HPDE6-E6E7 (cell line): ENCODE measurements at regions not wholly inside any gene's neighbourhood (a gene's known extent, or its start where the extent isn't known, plus 50 kb on each side); places are given as distances from the start of the nearest gene placed in this dataset.

ENCODE experiments used
- DNase-seq: peaks from one replicate; pipeline ENCODE4 v3.0.0; 2011; ENCODE audit warnings: missing footprints; ENCODE audit errors: extremely low spot score

- no peak for DNase-seq
These were observed 229.1 kb downstream of the TSHZ3 start for GRCh38 chr19:31119951-31120690.

GRCh38 chr19:31118986-31119385 lies 230.2 kb downstream of the TSHZ3 start:
- no peak for DNase-seq

GRCh38 chr19:31118287-31118955 lies 230.8 kb downstream of the TSHZ3 start:
- no peak for DNase-seq

DNA sequence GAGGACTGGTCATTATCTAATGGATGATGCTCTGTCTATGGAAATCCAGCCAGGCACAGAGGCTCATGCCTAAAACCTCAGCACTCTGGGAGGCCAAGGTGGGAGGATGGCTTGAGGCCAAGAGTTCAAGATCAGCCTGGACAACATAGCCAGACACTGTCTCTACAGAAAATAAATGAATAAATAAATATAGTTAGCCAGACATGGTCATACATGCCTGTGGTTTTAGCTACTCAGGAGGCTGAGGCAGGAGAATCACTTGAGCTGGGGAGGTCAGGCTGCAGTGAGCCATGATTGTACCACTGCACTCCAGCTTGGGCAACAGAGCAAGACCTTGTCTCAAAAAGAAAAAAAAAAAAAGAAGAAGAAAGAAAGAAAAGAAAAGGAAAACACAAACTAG lies 234.7 kb downstream of the TSHZ3 start:
- DNase-seq, result no peak

DNA sequence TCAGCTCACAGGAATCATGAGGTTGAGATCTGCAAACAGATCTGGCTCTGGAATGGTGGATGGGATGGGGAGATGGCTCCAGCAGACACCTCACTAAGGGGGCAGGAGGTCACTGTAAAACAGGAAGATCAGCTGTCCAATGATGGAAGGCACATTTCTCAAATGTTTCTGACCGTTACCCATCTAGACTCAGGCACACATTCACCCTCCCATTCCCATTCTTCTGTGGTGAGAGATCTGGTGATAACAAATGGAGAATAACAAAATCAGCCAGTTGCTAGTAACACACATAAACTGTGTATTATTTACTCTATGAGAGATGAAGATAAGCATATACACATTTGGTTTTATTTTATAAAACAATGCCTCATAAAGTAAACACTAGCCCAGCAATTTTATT lies 235.9 kb downstream of the TSHZ3 start:
- no peak for DNase-seq

DNA sequence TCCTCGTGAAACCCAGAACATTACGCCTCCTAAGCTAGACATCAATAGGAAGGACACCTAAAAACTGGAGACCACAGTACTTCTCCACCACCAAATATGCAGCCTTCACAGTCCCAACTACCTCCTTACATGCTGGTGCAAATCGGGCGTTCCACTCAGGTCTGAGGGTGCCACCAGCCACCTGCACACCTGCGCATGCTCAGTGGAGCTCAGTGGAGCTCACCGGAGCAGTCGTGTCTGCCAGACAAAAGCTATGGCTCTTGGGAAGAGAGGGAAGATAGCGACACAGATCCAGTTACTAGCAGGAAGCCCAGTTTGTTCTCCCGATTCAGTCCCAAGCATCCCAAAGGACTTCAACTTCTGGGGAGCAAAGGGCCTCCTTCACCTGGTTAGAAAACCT lies 237.1 kb downstream of the TSHZ3 start:
- no peak for DNase-seq

DNA sequence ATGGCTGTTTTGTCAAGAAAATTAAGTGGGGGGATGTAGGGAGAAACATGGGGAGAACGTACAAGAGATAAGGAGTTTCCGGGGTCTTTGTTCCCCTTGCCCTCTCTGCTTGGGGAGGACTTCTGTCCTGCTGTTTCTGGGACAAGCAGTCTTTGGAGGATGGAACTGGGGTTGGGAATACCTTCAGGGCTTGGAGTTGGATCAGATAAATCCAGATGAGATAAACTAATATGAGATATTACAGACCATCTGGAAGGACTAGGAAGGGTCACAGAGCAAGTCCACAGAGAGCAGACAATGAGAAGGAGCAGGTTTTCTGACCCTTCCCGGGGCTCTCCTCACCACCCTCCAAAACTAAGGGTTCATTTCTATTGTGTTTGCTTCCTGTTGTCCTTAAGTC lies 237.5 kb downstream of the TSHZ3 start:
- no peak for DNase-seq

GRCh38 chr19:31110336-31110735 lies 238.9 kb downstream of the TSHZ3 start:
- DNase-seq, result no peak

DNA sequence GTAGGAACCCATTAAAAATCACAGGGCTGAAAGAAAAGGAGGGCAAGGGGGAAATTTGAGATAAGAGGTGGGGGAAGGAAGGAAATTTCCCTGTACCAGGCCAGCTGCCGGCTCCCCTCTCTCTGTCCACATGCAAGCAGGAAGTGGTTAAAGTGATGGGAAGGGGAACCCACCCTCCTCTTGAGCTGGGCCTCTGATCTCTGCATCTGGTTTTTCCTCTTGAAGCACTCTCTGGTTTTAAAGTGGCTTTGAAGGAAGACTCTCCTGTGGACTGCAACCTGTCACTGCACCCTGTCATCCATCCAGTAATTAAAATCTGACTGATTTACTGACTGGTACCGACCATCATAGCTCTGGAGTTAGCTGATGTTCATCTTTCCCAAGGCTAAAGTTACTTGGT lies 239.6 kb downstream of the TSHZ3 start:
- no peak for DNase-seq

- DNase-seq, result no peak
These were observed 242.1 kb downstream of the TSHZ3 start for GRCh38 chr19:31107096-31107495.

DNA sequence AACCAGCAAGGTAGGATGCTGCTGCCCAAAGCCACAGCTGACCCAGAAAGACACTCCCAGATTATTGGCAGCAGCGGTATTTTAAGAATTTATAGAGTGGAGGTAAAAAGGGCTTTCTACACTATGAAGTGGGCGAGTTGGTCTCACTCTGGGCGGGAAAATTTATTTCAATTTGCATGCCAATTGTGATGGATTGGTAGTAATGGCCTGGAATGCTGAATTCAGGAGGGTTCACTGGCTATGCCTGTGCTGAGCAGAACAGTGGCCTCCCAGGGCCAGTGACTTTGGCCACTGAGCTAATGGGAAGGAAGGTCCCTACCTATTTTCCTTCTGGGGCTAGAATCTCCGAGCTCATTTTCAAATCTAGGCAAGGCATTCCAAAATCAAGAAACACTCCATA lies 243.5 kb downstream of the TSHZ3 start:
- no peak for DNase-seq

- no peak for DNase-seq
These were observed 244.8 kb downstream of the TSHZ3 start for GRCh38 chr19:31104451-31104850.

GRCh38 chr19:31103228-31103627 lies 246.0 kb downstream of the TSHZ3 start:
- DNase-seq, result no peak

GRCh38 chr19:31102674-31103073 lies 246.6 kb downstream of the TSHZ3 start:
- no peak for DNase-seq

DNA sequence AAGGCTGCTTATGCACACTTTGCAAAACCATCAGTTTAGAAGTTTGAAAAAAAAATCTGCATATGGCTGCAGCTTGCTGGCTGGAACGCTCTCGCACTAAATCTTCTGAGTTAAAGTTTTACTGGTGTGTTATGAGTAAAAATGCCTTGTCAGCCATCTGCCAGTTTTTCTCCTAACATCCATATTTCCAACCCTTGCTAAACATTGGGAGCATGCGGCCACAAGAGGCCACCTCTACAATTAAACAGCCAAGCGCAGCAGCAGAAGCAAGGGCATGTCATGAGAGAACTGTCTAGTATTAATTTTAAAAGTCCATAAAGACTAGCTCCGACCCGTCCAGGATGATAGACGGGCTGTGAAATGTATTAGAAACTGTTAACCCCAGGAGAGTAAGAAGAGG lies 248.3 kb downstream of the TSHZ3 start:
- no peak for DNase-seq

- no peak for DNase-seq
These were observed 249.0 kb downstream of the TSHZ3 start for GRCh38 chr19:31100206-31100590.

DNA sequence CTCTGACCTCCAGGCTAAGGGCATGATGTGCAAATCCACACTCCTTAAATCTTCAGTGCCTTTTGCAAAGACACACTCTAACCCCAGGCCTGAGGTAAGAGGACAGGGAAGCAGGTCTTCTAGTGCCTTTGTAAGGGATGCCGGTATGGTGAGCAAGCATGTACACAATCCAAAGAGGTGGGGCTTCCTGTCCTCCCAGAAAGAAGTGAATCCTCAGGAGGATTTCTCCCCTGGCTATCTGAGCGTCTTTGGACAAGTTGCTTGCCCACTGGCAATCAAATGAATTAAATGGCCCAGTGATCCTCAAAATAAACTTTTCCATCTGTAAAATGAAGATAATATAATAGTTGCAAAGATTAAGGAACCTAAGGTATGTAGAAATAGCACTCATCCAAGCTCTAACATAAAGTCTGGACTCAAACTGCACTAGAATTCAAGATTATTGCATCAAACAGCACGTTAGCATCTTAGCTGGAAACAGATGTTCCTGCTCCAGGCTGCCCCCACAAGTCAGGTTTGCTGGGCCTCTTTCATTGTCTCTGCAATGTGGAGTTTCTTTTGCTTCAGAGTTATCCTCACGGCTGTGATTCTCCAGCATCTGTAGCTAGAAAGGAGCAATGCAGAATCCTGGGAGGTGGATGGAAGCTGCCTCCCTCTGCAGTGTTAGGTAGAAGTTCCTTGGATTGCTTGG lies 249.6 kb downstream of the TSHZ3 start:
- DNase-seq, result no peak

- no peak for DNase-seq
These were observed 250.4 kb downstream of the TSHZ3 start for GRCh38 chr19:31098836-31099235.

DNA sequence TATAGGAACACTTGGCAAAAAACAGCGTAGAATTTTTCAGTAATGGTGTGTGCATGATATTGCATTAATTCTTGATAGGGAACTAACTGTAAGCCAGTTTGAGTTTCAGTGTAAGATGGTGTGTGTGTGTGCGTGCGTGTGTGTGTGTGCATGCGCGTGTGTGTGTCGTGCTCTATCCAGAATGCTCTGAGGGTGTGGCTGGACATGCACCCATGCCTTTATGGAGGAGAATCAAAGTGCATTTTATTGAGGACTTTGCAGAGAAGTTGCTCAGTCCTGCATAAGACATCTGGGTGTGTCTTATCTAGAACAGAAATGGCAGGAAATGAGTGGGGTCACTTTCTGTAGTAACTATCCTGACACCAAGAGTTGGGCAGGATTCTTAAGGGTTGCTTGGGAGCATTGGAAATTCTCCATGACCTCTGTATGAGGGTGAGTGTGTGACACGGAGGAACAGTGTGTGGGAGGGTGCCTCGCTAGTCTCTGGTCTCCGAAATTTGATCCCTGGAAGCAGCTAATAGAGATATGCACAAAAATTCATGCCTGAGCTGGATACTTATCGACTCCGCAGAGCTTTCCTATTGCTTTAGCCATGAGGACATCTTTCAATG lies 252.2 kb downstream of the TSHZ3 start:
- DNase-seq, result no peak

DNA sequence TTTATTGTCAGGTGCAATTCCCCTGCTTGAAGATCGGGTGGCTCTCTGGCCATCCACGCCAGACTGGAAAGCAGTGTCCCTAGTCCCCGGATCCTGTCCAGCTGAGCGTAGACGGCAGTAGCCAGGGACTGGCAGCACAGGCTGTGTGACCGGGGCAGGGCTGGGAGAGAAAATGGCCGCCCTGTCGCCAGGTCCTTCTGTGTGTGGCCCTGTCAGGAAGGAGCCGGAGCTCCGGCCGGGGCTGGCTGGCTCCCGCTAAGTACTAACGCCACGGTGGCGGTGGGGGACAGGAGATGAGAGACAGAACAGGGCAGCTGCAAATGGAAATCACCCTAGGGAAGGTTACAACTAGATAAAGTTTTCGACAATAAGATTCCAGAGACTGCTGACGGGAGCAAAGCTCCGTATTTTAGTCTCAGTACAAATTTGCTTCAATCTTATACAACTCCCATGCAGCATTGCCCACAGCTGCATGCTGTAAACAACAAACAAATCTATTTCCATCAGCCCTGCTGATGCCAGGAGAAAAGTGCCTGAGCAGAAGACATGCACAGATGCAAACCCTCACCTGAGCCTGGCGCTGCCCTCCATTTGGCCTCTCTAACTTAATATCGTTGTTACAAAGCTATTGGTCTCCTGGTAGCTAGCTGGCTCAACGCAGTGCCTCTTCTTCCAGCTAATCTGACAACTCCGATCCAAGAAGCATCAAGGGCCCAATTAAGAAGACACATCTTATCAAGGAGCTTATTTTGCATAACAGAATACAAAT lies 253.0 kb downstream of the TSHZ3 start:
- no peak for DNase-seq

- DNase-seq, result no peak
These were observed 254.0 kb downstream of the TSHZ3 start for GRCh38 chr19:31095100-31095804.
